K562 (cell line): ENCODE measurements at regions not wholly inside any gene's neighbourhood (a gene's known extent, or its start where the extent isn't known, plus 50 kb on each side); places are given as distances from the start of the nearest gene placed in this dataset.

Source experiments
- ATAC-seq: fragments of 200-7000 bp; cut with Tn5 transposase; 3 replicates; pipeline ENCODE4 v1.9.1; 2020; ENCODE audit warnings: moderate library complexity
- BruUV-seq: library from RNA; stranded (reverse); fragments of 400-500 nt; replicated peaks from 2 replicates; lab custom pipeline; 2021; lab: Mats Ljungman, UMichigan
- CTCF ChIA-PET: fragments of 300-600 bp; formaldehyde crosslinking; extraction: SDS; loops from one replicate; lab custom pipeline; 2021; ENCODE audit warnings: low intra/inter-chr PET ratio; lab: Yijun Ruan, JAX
- POLR2A ChIA-PET: fragments of 300-600, 350-650 bp; sonication (Branson Sonifier 250); formaldehyde crosslinking; extraction: SDS; loops from one replicate; lab custom pipeline; 2021; ENCODE audit warnings: antibody characterized with exemption, inconsistent platforms; lab: Yijun Ruan, JAX
- DNase-seq, 4 experiments: peaks; one replicate each; pipeline versions ENCODE4 v3.0.0 to v3.0.0-alpha.2; 2011 to 2018; ENCODE audit warnings: low spot score in 3 of 4, mixed read lengths in 3 of 4; ENCODE audit errors: extremely low read depth in 1 of 4
- FAIRE-seq: peaks from 2 replicates; lab custom pipeline; 2011; peaks lifted over from hg19 to GRCh38; lab: Jason Lieb, UNC
- H2AFZ ChIP-seq: 2 replicates; pipeline ENCODE4 v1.6.0; 2011; ENCODE audit warnings: low read depth, low read length, control low read depth, inconsistent platforms
- H3K27ac ChIP-seq: fragments of 200-600 bp; 3 replicates; pipeline ENCODE4 v1.8.0; 2011; ENCODE audit warnings: low read depth, mild to moderate bottlenecking, control low read depth, inconsistent platforms, low read length, moderate library complexity, mixed read lengths; ENCODE audit errors: extremely low read depth
- H3K27me3 ChIP-seq, 2 experiments: fragments of 300-600 bp in 1 of 2; 2 replicates in 1 of 2; 3 replicates in 1 of 2; pipeline versions ENCODE4 v1.6.0 to v1.8.0; 2011; ENCODE audit warnings: inconsistent platforms in 2 of 2, low read length in 2 of 2, mild to moderate bottlenecking in 1 of 2, mixed read lengths in 1 of 2, moderate library complexity in 1 of 2; ENCODE audit not compliant: control insufficient read depth in 2 of 2, insufficient read depth in 2 of 2
- H3K36me3 ChIP-seq: fragments of 300-600 bp; 3 replicates; pipeline ENCODE4 v1.8.0; 2011; ENCODE audit warnings: mild to moderate bottlenecking, low read length, inconsistent platforms; ENCODE audit not compliant: control insufficient read depth, insufficient read depth
- H3K4me1 ChIP-seq, 2 experiments: fragments of 200-600 bp in 1 of 2; replicated peaks in 1 of 2; 2 replicates in 1 of 2; 3 replicates in 1 of 2; pipeline versions ENCODE4 v1.5.1 to v1.8.0; 2011; ENCODE audit warnings: inconsistent platforms in 2 of 2, low read length in 2 of 2, mild to moderate bottlenecking in 1 of 2, mixed read lengths in 1 of 2, moderate library complexity in 1 of 2; ENCODE audit not compliant: control insufficient read depth in 2 of 2, insufficient read depth in 2 of 2
- H3K4me2 ChIP-seq: 2 replicates; pipeline ENCODE4 v1.6.1; 2011; ENCODE audit warnings: low read length, control low read depth, inconsistent platforms, mixed read lengths; ENCODE audit not compliant: insufficient read depth
- H3K4me3 ChIP-seq: fragments of 200-600 bp; sonication (generic), shearing (Covaris generic); 2 replicates; pipeline ENCODE4 v1.5.1; 2016; ENCODE audit warnings: control low read depth, inconsistent platforms
- H3K79me2 ChIP-seq: fragments of 200-600 bp; 3 replicates; pipeline ENCODE4 v1.8.0; 2011; ENCODE audit warnings: low read length, inconsistent platforms; ENCODE audit not compliant: control insufficient read depth, insufficient read depth
- H3K9ac ChIP-seq, 2 experiments: 2 replicates each; pipeline versions ENCODE4 v1.6.0 to v1.6.1; 2011; ENCODE audit warnings: low read depth in 2 of 2, low read length in 2 of 2, control low read depth in 1 of 2, inconsistent platforms in 1 of 2, mild to moderate bottlenecking in 1 of 2, mixed read lengths in 1 of 2; ENCODE audit not compliant: insufficient read depth in 1 of 2
- H3K9me1 ChIP-seq: one replicate; pipeline ENCODE4 v1.6.0; 2011; ENCODE audit warnings: inconsistent platforms, mild to moderate bottlenecking, low read length, moderate library complexity; ENCODE audit not compliant: control insufficient read depth, insufficient read depth
- H3K9me3 ChIP-seq: replicated peaks from 2 replicates; pipeline ENCODE4 v1.5.1; 2011; ENCODE audit warnings: low read depth, low read length, inconsistent platforms; ENCODE audit not compliant: control insufficient read depth, insufficient read depth
- H4K20me1 ChIP-seq: replicated peaks from 2 replicates; pipeline ENCODE4 v1.6.1; 2011; ENCODE audit warnings: low read length, inconsistent platforms, mixed read lengths; ENCODE audit not compliant: control insufficient read depth, insufficient read depth
- FOXK1 ChIP-seq: sonication (generic); formaldehyde crosslinking; IDR thresholded peaks from 2 replicates; pipeline ENCODE4 v1.8.0; 2022; ENCODE audit warnings: missing genetic modification reagents, mild to moderate bottlenecking, borderline replicate concordance
- GABPA ChIP-seq: fragments of 200-800 bp; sonication (Bioruptor generic); conservative IDR thresholded peaks from 2 replicates; pipeline ENCODE4 v1.6.1; 2016; ENCODE audit warnings: low read depth, missing genetic modification characterization, missing compliant biosample characterization
- TCFL5 ChIP-seq: fragments of 250-450 bp; sonication (Bioruptor Pico); conservative IDR thresholded peaks from 2 replicates; pipeline ENCODE4 v1.6.1; 2021; ENCODE audit warnings: mild to moderate bottlenecking, moderate library complexity, matching md5 sums
- YBX1 ChIP-seq: fragments of 450-650 bp; IDR thresholded peaks from 2 replicates; pipeline ENCODE4 v1.7.1; 2016; ENCODE audit warnings: mild to moderate bottlenecking
- WGBS: fragments of 100-300 bp; shearing (Covaris generic); methylation state at CpG from one replicate; pipeline ENCODE4 v1.1.6; 2016; ENCODE audit warnings: low coverage, mixed read lengths; ENCODE audit not compliant: insufficient coverage; ENCODE audit errors: missing lambda C conversion rate; 5-methylcytosine and 5-hydroxymethylcytosine counted together
- in situ Hi-C: fragments of 300-500 bp; cut with MboI; formaldehyde crosslinking; loops from 4 replicates; pipeline ENCODE4 v1.15.0; 2018; ENCODE audit warnings: inconsistent platforms, mixed read lengths
- intact Hi-C: fragments of 100-400 bp; cut with micrococcal nuclease; formaldehyde crosslinking; loops from 2 replicates; pipeline ENCODE4 v1.14.2; 2022
- TF ChIP-seq, protein P1 (sequence below), 2 experiments: IDR thresholded peaks; 2 replicates each; pipeline ENCODE4 v1.6.1; 2011; ENCODE audit warnings: borderline replicate concordance in 1 of 2, control low read depth in 1 of 2, low read depth in 1 of 2, low read length in 1 of 2, mild to moderate bottlenecking in 1 of 2, mixed read lengths in 1 of 2, moderate library complexity in 1 of 2; ENCODE audit not compliant: insufficient read depth in 1 of 2, insufficient read length in 1 of 2, poor library complexity in 1 of 2, severe bottlenecking in 1 of 2; ENCODE audit errors: extremely low read depth in 1 of 2
- TF ChIP-seq, protein P2 (sequence below): fragments of 200-600 bp; sonication (generic); IDR thresholded peaks from one replicate; pipeline ENCODE4 v1.6.1; 2012; ENCODE audit warnings: mild to moderate bottlenecking, low read depth, low read length, inconsistent platforms
- TF ChIP-seq, protein P3 (sequence below): sonication (generic); formaldehyde crosslinking; IDR thresholded peaks from 2 replicates; pipeline ENCODE4 v1.8.1; 2023; ENCODE audit warnings: mild to moderate bottlenecking, missing genetic modification reagents

DNA sequence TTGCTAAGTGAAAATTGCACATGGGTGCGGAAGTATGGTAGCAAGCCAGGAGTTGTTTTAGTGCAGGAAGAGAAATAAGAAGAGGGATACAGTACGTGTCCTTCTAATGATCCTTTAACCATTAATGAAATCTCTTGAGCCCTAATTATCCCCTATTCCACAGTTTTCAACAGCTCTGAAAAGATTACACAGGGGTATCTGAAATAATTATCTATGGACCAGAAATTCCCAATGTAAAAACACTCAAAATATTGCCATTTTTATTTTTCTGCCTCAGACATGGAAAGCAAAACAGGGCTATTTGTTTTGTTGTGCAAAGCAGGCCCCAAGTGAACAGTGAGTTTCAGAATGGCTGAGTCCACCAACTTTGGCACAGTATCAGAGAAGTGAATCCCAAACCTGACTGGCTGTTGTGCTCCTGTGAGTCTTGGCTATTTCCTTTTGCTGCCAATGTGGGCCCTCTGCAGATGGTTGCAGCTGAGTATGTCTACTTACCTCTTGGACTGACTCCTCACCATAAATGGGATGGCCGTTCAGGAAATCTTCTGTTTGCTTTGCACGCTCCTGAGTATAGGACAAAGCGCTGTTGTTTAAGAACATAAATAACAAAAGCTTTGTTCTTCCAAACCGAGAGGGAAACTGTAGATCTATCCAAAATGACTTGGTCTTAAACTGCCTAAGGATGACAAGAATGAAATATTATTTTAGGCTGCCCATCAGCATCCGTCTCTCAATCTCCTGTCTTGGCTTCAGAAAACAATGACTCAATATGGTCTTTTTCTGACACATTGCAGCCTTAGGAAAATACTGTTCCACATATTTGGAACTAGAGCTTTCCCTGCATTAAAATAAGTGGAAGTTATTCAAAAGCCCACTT is 204.1 kb downstream of the DEPDC1B start:
- H3K4me3 ChIP-seq = no peak overlapping the region
- H3K27me3 ChIP-seq = no peaks in the 10 kb centered on the region
- ChIA-PET CTCF (no interaction called here), POLR2A (no interaction called here)
- WGBS = 0% methylated on average over 7 of the region's 7 CpGs
- no peaks in the 10 kb centered on the region for H3K4me1 ChIP-seq
- in situ Hi-C loops = no loop called here
- BruUV-seq = no TSS peak
- no peak for DNase-seq
- H4K20me1 ChIP-seq = no peaks in the 10 kb centered on the region
- no peak overlapping the region for H3K4me2 ChIP-seq
- FAIRE-seq = no peak
- H3K79me2 ChIP-seq = no peaks in the 10 kb centered on the region
- no peak overlapping the region for H2AFZ ChIP-seq
- intact Hi-C loops = no loop called here
- no peak overlapping the region for H3K9ac ChIP-seq
- ATAC-seq = no peak
- H3K36me3 ChIP-seq = no peaks in the 10 kb centered on the region
- H3K9me1 ChIP-seq = no peaks in the 10 kb centered on the region
- H3K9me3 ChIP-seq = no peaks in the 10 kb centered on the region
- no peak overlapping the region for H3K27ac ChIP-seq
- TF ChIP-seq, protein P1, sequence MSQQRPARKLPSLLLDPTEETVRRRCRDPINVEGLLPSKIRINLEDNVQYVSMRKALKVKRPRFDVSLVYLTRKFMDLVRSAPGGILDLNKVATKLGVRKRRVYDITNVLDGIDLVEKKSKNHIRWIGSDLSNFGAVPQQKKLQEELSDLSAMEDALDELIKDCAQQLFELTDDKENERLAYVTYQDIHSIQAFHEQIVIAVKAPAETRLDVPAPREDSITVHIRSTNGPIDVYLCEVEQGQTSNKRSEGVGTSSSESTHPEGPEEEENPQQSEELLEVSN (IDR thresholded peaks at IDR 0.05; ENCODE audit: borderline replicate concordance in 1 of 2, extremely low read depth in 1 of 2, insufficient read depth in 1 of 2, insufficient read length in 1 of 2, low read depth in 1 of 2, low read length in 1 of 2, poor library complexity in 1 of 2, severe bottlenecking in 1 of 2) = no peak
- TF ChIP-seq, protein P2, sequence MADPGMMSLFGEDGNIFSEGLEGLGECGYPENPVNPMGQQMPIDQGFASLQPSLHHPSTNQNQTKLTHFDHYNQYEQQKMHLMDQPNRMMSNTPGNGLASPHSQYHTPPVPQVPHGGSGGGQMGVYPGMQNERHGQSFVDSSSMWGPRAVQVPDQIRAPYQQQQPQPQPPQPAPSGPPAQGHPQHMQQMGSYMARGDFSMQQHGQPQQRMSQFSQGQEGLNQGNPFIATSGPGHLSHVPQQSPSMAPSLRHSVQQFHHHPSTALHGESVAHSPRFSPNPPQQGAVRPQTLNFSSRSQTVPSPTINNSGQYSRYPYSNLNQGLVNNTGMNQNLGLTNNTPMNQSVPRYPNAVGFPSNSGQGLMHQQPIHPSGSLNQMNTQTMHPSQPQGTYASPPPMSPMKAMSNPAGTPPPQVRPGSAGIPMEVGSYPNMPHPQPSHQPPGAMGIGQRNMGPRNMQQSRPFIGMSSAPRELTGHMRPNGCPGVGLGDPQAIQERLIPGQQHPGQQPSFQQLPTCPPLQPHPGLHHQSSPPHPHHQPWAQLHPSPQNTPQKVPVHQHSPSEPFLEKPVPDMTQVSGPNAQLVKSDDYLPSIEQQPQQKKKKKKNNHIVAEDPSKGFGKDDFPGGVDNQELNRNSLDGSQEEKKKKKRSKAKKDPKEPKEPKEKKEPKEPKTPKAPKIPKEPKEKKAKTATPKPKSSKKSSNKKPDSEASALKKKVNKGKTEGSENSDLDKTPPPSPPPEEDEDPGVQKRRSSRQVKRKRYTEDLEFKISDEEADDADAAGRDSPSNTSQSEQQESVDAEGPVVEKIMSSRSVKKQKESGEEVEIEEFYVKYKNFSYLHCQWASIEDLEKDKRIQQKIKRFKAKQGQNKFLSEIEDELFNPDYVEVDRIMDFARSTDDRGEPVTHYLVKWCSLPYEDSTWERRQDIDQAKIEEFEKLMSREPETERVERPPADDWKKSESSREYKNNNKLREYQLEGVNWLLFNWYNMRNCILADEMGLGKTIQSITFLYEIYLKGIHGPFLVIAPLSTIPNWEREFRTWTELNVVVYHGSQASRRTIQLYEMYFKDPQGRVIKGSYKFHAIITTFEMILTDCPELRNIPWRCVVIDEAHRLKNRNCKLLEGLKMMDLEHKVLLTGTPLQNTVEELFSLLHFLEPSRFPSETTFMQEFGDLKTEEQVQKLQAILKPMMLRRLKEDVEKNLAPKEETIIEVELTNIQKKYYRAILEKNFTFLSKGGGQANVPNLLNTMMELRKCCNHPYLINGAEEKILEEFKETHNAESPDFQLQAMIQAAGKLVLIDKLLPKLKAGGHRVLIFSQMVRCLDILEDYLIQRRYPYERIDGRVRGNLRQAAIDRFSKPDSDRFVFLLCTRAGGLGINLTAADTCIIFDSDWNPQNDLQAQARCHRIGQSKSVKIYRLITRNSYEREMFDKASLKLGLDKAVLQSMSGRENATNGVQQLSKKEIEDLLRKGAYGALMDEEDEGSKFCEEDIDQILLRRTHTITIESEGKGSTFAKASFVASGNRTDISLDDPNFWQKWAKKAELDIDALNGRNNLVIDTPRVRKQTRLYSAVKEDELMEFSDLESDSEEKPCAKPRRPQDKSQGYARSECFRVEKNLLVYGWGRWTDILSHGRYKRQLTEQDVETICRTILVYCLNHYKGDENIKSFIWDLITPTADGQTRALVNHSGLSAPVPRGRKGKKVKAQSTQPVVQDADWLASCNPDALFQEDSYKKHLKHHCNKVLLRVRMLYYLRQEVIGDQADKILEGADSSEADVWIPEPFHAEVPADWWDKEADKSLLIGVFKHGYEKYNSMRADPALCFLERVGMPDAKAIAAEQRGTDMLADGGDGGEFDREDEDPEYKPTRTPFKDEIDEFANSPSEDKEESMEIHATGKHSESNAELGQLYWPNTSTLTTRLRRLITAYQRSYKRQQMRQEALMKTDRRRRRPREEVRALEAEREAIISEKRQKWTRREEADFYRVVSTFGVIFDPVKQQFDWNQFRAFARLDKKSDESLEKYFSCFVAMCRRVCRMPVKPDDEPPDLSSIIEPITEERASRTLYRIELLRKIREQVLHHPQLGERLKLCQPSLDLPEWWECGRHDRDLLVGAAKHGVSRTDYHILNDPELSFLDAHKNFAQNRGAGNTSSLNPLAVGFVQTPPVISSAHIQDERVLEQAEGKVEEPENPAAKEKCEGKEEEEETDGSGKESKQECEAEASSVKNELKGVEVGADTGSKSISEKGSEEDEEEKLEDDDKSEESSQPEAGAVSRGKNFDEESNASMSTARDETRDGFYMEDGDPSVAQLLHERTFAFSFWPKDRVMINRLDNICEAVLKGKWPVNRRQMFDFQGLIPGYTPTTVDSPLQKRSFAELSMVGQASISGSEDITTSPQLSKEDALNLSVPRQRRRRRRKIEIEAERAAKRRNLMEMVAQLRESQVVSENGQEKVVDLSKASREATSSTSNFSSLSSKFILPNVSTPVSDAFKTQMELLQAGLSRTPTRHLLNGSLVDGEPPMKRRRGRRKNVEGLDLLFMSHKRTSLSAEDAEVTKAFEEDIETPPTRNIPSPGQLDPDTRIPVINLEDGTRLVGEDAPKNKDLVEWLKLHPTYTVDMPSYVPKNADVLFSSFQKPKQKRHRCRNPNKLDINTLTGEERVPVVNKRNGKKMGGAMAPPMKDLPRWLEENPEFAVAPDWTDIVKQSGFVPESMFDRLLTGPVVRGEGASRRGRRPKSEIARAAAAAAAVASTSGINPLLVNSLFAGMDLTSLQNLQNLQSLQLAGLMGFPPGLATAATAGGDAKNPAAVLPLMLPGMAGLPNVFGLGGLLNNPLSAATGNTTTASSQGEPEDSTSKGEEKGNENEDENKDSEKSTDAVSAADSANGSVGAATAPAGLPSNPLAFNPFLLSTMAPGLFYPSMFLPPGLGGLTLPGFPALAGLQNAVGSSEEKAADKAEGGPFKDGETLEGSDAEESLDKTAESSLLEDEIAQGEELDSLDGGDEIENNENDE = no peak
- TF ChIP-seq YBX1 (no peak), GABPA (tag) (no peak), FOXK1 (CRISPR knock-in tag) (no peak), TCFL5 (CRISPR knock-in tag) (no peak)
- TF ChIP-seq, protein P3, sequence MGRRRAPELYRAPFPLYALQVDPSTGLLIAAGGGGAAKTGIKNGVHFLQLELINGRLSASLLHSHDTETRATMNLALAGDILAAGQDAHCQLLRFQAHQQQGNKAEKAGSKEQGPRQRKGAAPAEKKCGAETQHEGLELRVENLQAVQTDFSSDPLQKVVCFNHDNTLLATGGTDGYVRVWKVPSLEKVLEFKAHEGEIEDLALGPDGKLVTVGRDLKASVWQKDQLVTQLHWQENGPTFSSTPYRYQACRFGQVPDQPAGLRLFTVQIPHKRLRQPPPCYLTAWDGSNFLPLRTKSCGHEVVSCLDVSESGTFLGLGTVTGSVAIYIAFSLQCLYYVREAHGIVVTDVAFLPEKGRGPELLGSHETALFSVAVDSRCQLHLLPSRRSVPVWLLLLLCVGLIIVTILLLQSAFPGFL (CRISPR knock-in tag) = no peak
